Left lung (tissue), 4 donors: ENCODE measurements at regions not wholly inside any gene's neighbourhood (a gene's known extent, or its start where the extent isn't known, plus 50 kb on each side); places are given as distances from the start of the nearest gene placed in this dataset.

Experiments
- ATAC-seq: fragments of 200-7000 bp; cut with Tn5 transposase; one replicate; pipeline ENCODE4 v1.9.1; 2020; ENCODE audit warnings: moderate library complexity
- DNase-seq, 4 donors: peaks; one replicate each; pipeline ENCODE4 v3.0.0-alpha.2; 2013 to 2020
- H3K27ac ChIP-seq, 2 donors: fragments of 200-600 bp; sonication (generic) in 1 of 2; one replicate each; pipeline versions ENCODE4 v1.5.0 to v1.8.0; 2020 to 2021
- H3K27me3 ChIP-seq, 2 donors: fragments of 200-600 bp; sonication (generic) in 1 of 2; one replicate each; pipeline versions ENCODE4 v1.5.0 to v1.8.0; 2020 to 2021
- H3K36me3 ChIP-seq, 2 donors: fragments of 200-600 bp; sonication (generic) in 1 of 2; one replicate each; pipeline versions ENCODE4 v1.5.0 to v1.8.0; 2020 to 2021
- H3K4me1 ChIP-seq, 2 donors: fragments of 200-600 bp; one replicate each; pipeline ENCODE4 v1.8.0; 2021
- H3K4me3 ChIP-seq, 2 donors: fragments of 200-600 bp; sonication (generic) in 1 of 2; one replicate each; pipeline versions ENCODE4 v1.5.0 to v1.8.0; 2020 to 2021; ENCODE audit warnings: mild to moderate bottlenecking in 1 of 2
- H3K9me3 ChIP-seq, 2 donors: fragments of 200-600 bp; sonication (generic) in 1 of 2; one replicate each; pipeline versions ENCODE4 v1.5.0 to v1.8.0; 2020 to 2021
- CTCF ChIP-seq, 2 donors: fragments of 200-600 bp; sonication (generic) in 1 of 2; IDR thresholded peaks; one replicate each; pipeline versions ENCODE4 v1.5.0 to v1.8.0; 2021; ENCODE audit warnings: antibody characterized with exemption in 2 of 2
- intact Hi-C, 2 donors: fragments of 100-400 bp; cut with DNase I; formaldehyde crosslinking; loops; one replicate each; pipeline versions ENCODE4 v1.11.2 to v1.14.2; 2022
- donor health status: DM: no; HTN: yes; CAD: no.
- donor health status: DM: no; HTN: no; CAD: no.

- no peak overlapping the region for H3K27ac ChIP-seq
- no peak overlapping the region for H3K4me3 ChIP-seq
- H3K36me3 ChIP-seq: no peaks in the 10 kb centered on the region
- H3K9me3 ChIP-seq: no peaks in the 10 kb centered on the region
- ATAC-seq (no peak), DNase-seq (no peak)
- H3K27me3 ChIP-seq: no peaks in the 10 kb centered on the region
- no peak for TF ChIP-seq CTCF (IDR thresholded peaks at IDR 0.05)
- peaks cover 0 to 5% of the 10 kb centered on the region in 2 donors for H3K4me1 ChIP-seq
- intact Hi-C loops: no loop called here
Measured at GRCh38 chr13:40273253-40274025, 393.0 kb downstream of the FOXO1 start.

GRCh38 chr13:40274103-40274502 is 392.3 kb downstream of the FOXO1 start:
- intact Hi-C loops: no loop called here
- ATAC-seq: no peak
- no peak for TF ChIP-seq CTCF (IDR thresholded peaks at IDR 0.05)

GRCh38 chr13:40275155-40275554 is 391.3 kb downstream of the FOXO1 start:
- no peak for TF ChIP-seq CTCF (IDR thresholded peaks at IDR 0.05)
- no peaks in the 10 kb centered on the region for H3K36me3 ChIP-seq
- DNase-seq: no peak
- no peak overlapping the region for H3K27ac ChIP-seq
- H3K4me3 ChIP-seq: no peak overlapping the region
- no peak for ATAC-seq
- intact Hi-C loops: no loop called here
- no peaks in the 10 kb centered on the region for H3K27me3 ChIP-seq
- peaks cover 0 to 5% of the 10 kb centered on the region in 2 donors for H3K4me1 ChIP-seq
- H3K9me3 ChIP-seq: no peaks in the 10 kb centered on the region

More at GRCh38 chr13:40274103-40274502, 392.3 kb downstream of the FOXO1 start:
- H3K4me1 ChIP-seq: peaks cover 0 to 5% of the 10 kb centered on the region in 2 donors
- no peak for DNase-seq
- H3K36me3 ChIP-seq: no peaks in the 10 kb centered on the region
- no peaks in the 10 kb centered on the region for H3K9me3 ChIP-seq
- H3K4me3 ChIP-seq: no peak overlapping the region
- no peaks in the 10 kb centered on the region for H3K27me3 ChIP-seq
- no peak overlapping the region for H3K27ac ChIP-seq

DNA sequence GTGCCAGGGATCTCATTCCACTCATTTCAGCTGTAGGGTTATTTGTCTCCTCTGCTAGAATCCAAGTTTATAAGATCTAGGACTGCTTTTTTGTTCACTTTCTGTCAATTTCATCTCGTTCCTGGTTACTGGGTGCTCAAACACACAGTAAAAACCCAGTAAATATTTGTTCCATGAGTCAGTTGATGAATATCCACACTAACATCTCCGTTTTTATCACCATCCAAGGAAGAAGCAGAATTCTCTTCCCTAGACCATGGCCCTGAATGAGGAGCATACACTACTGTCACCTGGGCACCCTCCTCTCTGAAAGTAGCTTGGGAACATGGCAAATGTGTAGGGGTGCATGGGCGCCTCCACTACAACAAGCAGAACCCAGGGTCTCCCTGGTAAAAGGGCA is 390.8 kb downstream of the FOXO1 start:
- TF ChIP-seq CTCF (IDR thresholded peaks at IDR 0.05): no peak
- intact Hi-C loops: no loop called here
- Histone ChIP-seq H3K9me3 (no peaks in the 10 kb centered on the region), H3K4me3 (no peak overlapping the region), H3K4me1 (peaks cover 0 to 5% of the 10 kb centered on the region in 2 donors), H3K27ac (no peak overlapping the region), H3K36me3 (no peaks in the 10 kb centered on the region), H3K27me3 (no peaks in the 10 kb centered on the region)
- no peak for DNase-seq
- ATAC-seq: no peak

DNA sequence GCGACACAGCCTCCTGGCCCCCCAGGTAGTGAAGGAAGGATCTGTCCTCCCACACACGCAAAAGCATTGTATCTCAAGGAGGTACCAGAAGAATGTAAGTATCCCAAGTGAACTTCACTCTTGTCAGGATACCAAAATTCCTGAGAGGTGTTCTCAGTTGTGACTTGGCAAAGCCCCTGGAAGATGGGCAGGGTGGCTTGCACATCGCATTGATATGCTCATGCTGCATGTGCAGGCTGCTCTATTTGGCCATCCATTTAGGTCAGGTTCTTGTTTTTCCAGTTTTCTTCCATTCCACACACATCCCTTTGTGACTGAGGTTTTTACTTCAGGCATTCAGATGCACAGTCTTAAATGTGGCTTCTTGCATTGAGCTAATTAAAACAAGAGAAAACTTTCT is 382.8 kb downstream of the FOXO1 start:
- ATAC-seq (no peak), DNase-seq (no peak)
- no peaks in the 10 kb centered on the region for H3K9me3 ChIP-seq
- H3K4me1 ChIP-seq: no peaks in the 10 kb centered on the region
- no peak overlapping the region for H3K4me3 ChIP-seq
- intact Hi-C loops: no loop called here
- TF ChIP-seq CTCF (IDR thresholded peaks at IDR 0.05): no peak
- H3K27me3 ChIP-seq: no peaks in the 10 kb centered on the region
- no peaks in the 10 kb centered on the region for H3K36me3 ChIP-seq
- no peak overlapping the region for H3K27ac ChIP-seq
